B cell (primary cell): ENCODE measurements at regions not wholly inside any gene's neighbourhood (a gene's known extent, or its start where the extent isn't known, plus 50 kb on each side); places are given as distances from the start of the nearest gene placed in this dataset.

Experiments
- ATAC-seq: fragments of 200-7000 bp; cut with Tn5 transposase; one replicate; pipeline ENCODE4 v1.10.0; 2021; ENCODE audit warnings: low read depth, mild to moderate bottlenecking, moderate number of reproducible peaks, moderate library complexity
- CTCF ChIA-PET: fragments of 350-600 bp; sonication (Branson Sonifier 250); formaldehyde crosslinking; loops from one replicate; lab custom pipeline; 2021; ENCODE audit warnings: antibody characterized with exemption, inconsistent platforms; lab: Charles Lee
- POLR2A ChIA-PET: fragments of 350-600 bp; sonication (Branson Sonifier 250); formaldehyde crosslinking; loops from one replicate; lab custom pipeline; 2021; ENCODE audit warnings: antibody characterized with exemption; lab: Charles Lee
- DNase-seq: peaks from one replicate; pipeline ENCODE4 v3.0.0; 2013
- H2AFZ ChIP-seq: 2 replicates; pipeline ENCODE4 v1.6.1; 2012; ENCODE audit warnings: mild to moderate bottlenecking, low read depth, low read length; ENCODE audit not compliant: insufficient read depth, poor library complexity, severe bottlenecking
- H3K27ac ChIP-seq, 2 donors: 1 replicate in 1 of 2; 2 replicates in 1 of 2; pipeline ENCODE4 v1.5.1; 2012 to 2013; ENCODE audit warnings: low read length in 2 of 2, mild to moderate bottlenecking in 2 of 2, moderate library complexity in 1 of 2
- H3K27me3 ChIP-seq, 4 experiments: fragments of 200-600 bp in 1 of 4; sonication (generic) in 1 of 4; replicated peaks in 1 of 4; 1 replicate in 2 of 4; 2 replicates in 2 of 4; pipeline versions ENCODE4 v1.6.1 to v1.7.0; 2013 to 2016; ENCODE audit warnings: low read length in 3 of 4, mild to moderate bottlenecking in 2 of 4, mixed read lengths in 1 of 4, moderate library complexity in 1 of 4; ENCODE audit not compliant: insufficient read depth in 4 of 4, control insufficient read depth in 3 of 4; ENCODE audit errors: control extremely low read depth in 1 of 4
- H3K36me3 ChIP-seq, 2 experiments: replicated peaks in 1 of 2; 1 replicate in 1 of 2; 2 replicates in 1 of 2; pipeline versions ENCODE4 v1.6.1 to v1.7.1; 2013; ENCODE audit warnings: low read length in 1 of 2; ENCODE audit not compliant: insufficient read depth in 2 of 2, control insufficient read depth in 1 of 2; ENCODE audit errors: control extremely low read depth in 1 of 2, extremely low read depth in 1 of 2
- H3K4me1 ChIP-seq, 2 donors: fragments of 200-600 bp in 1 of 2; sonication (generic) in 1 of 2; 1 replicate in 1 of 2; 2 replicates in 1 of 2; pipeline versions ENCODE4 v1.5.1 to v1.6.1; 2013 to 2017; ENCODE audit warnings: low read length in 2 of 2; ENCODE audit not compliant: control insufficient read depth in 2 of 2, insufficient read depth in 2 of 2
- H3K4me2 ChIP-seq: replicated peaks from 2 replicates; pipeline ENCODE3; 2012; ENCODE audit warnings: mild to moderate bottlenecking, low read depth, low read length; ENCODE audit not compliant: poor library complexity, severe bottlenecking
- H3K4me3 ChIP-seq, 5 experiments: fragments of 200-600 bp in 1 of 5; sonication (generic) in 1 of 5; 1 replicate in 3 of 5; 2 replicates in 2 of 5; pipeline versions ENCODE4 v1.5.1 to v1.7.0; 2011 to 2016; ENCODE audit warnings: low read length in 4 of 5, mild to moderate bottlenecking in 4 of 5, low read depth in 2 of 5, control low read depth in 1 of 5, moderate library complexity in 1 of 5; ENCODE audit not compliant: insufficient read depth in 1 of 5; ENCODE audit errors: control extremely low read depth in 1 of 5, extremely low read depth in 1 of 5
- H3K79me2 ChIP-seq: fragments of 200-600 bp; sonication (generic); one replicate; pipeline ENCODE4 v1.6.0; 2016; ENCODE audit warnings: low read length; ENCODE audit not compliant: control insufficient read depth, insufficient read depth
- H3K9ac ChIP-seq: fragments of 200-600 bp; sonication (generic); 2 replicates; pipeline ENCODE4 v1.6.1; 2017; ENCODE audit warnings: mild to moderate bottlenecking, low read length, moderate library complexity
- H3K9me3 ChIP-seq, 3 donors: one replicate each; pipeline versions ENCODE4 v1.6.1 to v1.7.1; 2013; ENCODE audit warnings: low read length in 2 of 3; ENCODE audit not compliant: control insufficient read depth in 2 of 3, insufficient read depth in 1 of 3; ENCODE audit errors: control extremely low read depth in 1 of 3
- H4K20me1 ChIP-seq: 2 replicates; pipeline ENCODE4 v1.6.0; 2012; ENCODE audit warnings: mild to moderate bottlenecking, low read length; ENCODE audit not compliant: insufficient read depth, control insufficient read depth, poor library complexity, severe bottlenecking
- H3K27ac Mint-ChIP-seq: one replicate; pipeline ENCODE4 v1.8.0; 2021; ENCODE audit warnings: mixed read lengths
- H3K27me3 Mint-ChIP-seq: one replicate; pipeline ENCODE4 v1.8.0; 2021; ENCODE audit warnings: mixed read lengths
- H3K4me1 Mint-ChIP-seq: one replicate; pipeline ENCODE4 v1.8.0; 2021; ENCODE audit warnings: mixed read lengths
- H3K4me3 Mint-ChIP-seq: one replicate; pipeline ENCODE4 v1.8.0; 2021; ENCODE audit warnings: mixed read lengths
- H3K9me3 Mint-ChIP-seq: one replicate; pipeline ENCODE4 v1.8.0; 2022; ENCODE audit warnings: mixed read lengths; ENCODE audit not compliant: insufficient read depth
- EZH2 ChIP-seq: IDR thresholded peaks from 2 replicates; pipeline ENCODE4 v1.6.1; 2012; ENCODE audit warnings: borderline replicate concordance, low read depth, mild to moderate bottlenecking, moderate library complexity, low read length; ENCODE audit not compliant: insufficient read depth, poor library complexity, severe bottlenecking
- WGBS: methylation state at CpG from one replicate; pipeline ENCODE4 v1.1.5; 2013; ENCODE audit warnings: missing lambda C conversion rate; ENCODE audit not compliant: insufficient coverage; 5-methylcytosine and 5-hydroxymethylcytosine counted together
- intact Hi-C: fragments of 100-400 bp; cut with micrococcal nuclease; formaldehyde crosslinking; loops from one replicate; pipeline ENCODE4 v1.10.0; 2022
- TF ChIP-seq, protein P1 (sequence below): fragments of 200-600 bp; IDR thresholded peaks from one replicate; pipeline ENCODE4 v1.8.0; 2022; ENCODE audit warnings: antibody characterized with exemption, mild to moderate bottlenecking

DNA sequence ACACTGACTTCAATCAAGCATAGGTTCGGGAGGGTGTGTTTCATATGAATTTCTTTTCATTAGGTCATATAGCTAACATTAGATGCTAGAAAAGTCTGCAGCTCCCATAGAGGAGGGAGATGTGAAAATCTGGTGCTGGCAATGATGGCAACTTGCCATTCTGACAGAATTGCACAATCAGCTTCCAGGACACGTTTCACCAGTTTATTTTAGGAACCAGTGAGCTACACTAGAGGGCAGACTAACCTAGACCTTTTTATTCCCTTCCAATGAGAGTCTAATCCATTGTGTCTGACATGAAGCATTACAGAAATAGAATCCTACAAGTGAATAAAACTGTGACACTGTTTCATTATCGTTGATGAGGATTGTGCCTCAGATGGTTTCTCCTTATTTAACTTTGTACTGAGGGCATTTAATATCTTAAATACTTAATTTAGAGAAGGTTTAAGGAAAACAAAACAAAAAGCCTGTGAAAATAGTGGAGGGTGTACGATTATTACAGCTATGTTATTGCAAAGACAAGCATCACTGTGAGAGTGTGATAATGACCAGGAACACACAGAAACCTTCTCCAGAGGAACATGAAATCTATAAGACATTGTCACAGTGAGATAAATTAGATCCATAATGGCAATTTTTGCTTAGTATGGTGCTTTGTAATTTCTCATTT lies 363.3 kb upstream of the RPS23 start:
- CTCF ChIA-PET = interaction anchor here (1.0 to 1.6 kb wide), 5 partner anchors 9 to 923 kb away, joined by 3 to 9 read pairs (median 3); no protein-coding TSS in a partner anchor
- H3K27me3 Mint-ChIP-seq = no peaks in the 10 kb centered on the region
- Histone ChIP-seq H2AFZ (no peak overlapping the region), H3K79me2 (no peaks in the 10 kb centered on the region), H3K9ac (no peak overlapping the region), H3K27ac (no peak overlapping the region), H4K20me1 (no peaks in the 10 kb centered on the region), H3K27me3 (no peaks in the 10 kb centered on the region), H3K4me1 (no peaks in the 10 kb centered on the region), H3K4me3 (no peak overlapping the region), H3K36me3 (no peaks in the 10 kb centered on the region), H3K9me3 (no peaks in the 10 kb centered on the region), H3K4me2 (no peak overlapping the region)
- DNase-seq (peak; percentile 12), ATAC-seq (no peak)
- POLR2A ChIA-PET = no interaction called here
- 40% methylated on average over 2 of the region's 4 CpGs for WGBS
- H3K4me3 Mint-ChIP-seq = no peak overlapping the region
- TF ChIP-seq EZH2 = no peak
- TF ChIP-seq, protein P1, sequence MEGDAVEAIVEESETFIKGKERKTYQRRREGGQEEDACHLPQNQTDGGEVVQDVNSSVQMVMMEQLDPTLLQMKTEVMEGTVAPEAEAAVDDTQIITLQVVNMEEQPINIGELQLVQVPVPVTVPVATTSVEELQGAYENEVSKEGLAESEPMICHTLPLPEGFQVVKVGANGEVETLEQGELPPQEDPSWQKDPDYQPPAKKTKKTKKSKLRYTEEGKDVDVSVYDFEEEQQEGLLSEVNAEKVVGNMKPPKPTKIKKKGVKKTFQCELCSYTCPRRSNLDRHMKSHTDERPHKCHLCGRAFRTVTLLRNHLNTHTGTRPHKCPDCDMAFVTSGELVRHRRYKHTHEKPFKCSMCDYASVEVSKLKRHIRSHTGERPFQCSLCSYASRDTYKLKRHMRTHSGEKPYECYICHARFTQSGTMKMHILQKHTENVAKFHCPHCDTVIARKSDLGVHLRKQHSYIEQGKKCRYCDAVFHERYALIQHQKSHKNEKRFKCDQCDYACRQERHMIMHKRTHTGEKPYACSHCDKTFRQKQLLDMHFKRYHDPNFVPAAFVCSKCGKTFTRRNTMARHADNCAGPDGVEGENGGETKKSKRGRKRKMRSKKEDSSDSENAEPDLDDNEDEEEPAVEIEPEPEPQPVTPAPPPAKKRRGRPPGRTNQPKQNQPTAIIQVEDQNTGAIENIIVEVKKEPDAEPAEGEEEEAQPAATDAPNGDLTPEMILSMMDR = peak; percentile 55
- no peak overlapping the region for H3K27ac Mint-ChIP-seq
- H3K9me3 Mint-ChIP-seq = no peaks in the 10 kb centered on the region
- intact Hi-C loops = loop anchor here (1.0 to 5.0 kb wide), 2 partner anchors 789 to 831 kb away; partner anchors contain the start of gene VCAN
- H3K4me1 Mint-ChIP-seq = no peaks in the 10 kb centered on the region

DNA sequence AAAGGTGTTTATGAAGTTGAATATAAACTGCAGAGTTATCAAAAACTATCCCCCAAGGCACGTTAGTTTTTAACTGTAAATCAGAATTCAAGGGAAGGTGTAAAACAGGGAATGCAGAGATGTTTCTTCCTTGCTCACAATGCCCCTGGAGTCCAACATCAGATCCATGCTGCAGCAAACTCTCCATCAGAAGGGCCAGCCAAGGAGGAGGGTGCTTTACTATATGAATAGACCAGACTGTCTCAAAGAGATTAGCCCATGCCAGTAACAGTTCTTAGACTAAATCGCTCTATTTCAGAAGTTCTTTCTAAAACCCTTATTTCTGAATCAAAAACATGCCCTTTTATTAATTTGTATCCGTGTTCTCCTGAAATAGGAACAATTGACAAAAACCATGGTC lies 362.8 kb upstream of the RPS23 start:
- Histone ChIP-seq H3K27me3 (no peaks in the 10 kb centered on the region), H3K27ac (no peak overlapping the region), H4K20me1 (no peaks in the 10 kb centered on the region), H3K4me3 (no peak overlapping the region), H3K36me3 (no peaks in the 10 kb centered on the region), H3K9me3 (no peaks in the 10 kb centered on the region), H2AFZ (no peak overlapping the region), H3K4me1 (no peaks in the 10 kb centered on the region), H3K4me2 (no peak overlapping the region), H3K9ac (no peak overlapping the region), H3K79me2 (no peaks in the 10 kb centered on the region)
- WGBS = no CpG with 5 or more reads among the region's 3 CpGs
- H3K4me1 Mint-ChIP-seq = no peaks in the 10 kb centered on the region
- ChIA-PET CTCF (interaction anchor here (1.0 to 1.6 kb wide), 3 partner anchors 789 to 918 kb away, joined by 3 to 9 read pairs (median 6); no protein-coding TSS in a partner anchor), POLR2A (no interaction called here)
- TF ChIP-seq EZH2 = no peak
- TF ChIP-seq, protein P1 = no peak
- ATAC-seq (no peak), DNase-seq (no peak)
- H3K27ac Mint-ChIP-seq = no peak overlapping the region
- no peak overlapping the region for H3K4me3 Mint-ChIP-seq
- H3K9me3 Mint-ChIP-seq = no peaks in the 10 kb centered on the region
- no peaks in the 10 kb centered on the region for H3K27me3 Mint-ChIP-seq
- intact Hi-C loops = loop anchor here (1.0 to 5.0 kb wide), 2 partner anchors 789 to 831 kb away; partner anchors contain the start of gene VCAN
